HepG2 (cell line): ENCODE measurements at regions not wholly inside any gene's neighbourhood (a gene's known extent, or its start where the extent isn't known, plus 50 kb on each side); places are given as distances from the start of the nearest gene placed in this dataset.

Source experiments
- ATAC-seq: fragments of 200-7000 bp; cut with Tn5 transposase; 3 replicates; pipeline ENCODE4 v1.9.1; 2020; ENCODE audit warnings: mild to moderate bottlenecking, moderate library complexity
- BruUV-seq: library from RNA; stranded (reverse); fragments of 400-500 nt; replicated peaks from 2 replicates; lab custom pipeline; 2021; lab: Mats Ljungman, UMichigan
- CTCF ChIA-PET: fragments of 300-600 bp; formaldehyde crosslinking; extraction: SDS; loops from one replicate; lab custom pipeline; 2021; ENCODE audit warnings: low total read pairs, inconsistent platforms, low intra/inter-chr PET ratio; lab: Yijun Ruan, JAX
- POLR2A ChIA-PET: fragments of 350-600 bp; sonication (Branson Sonifier 250); formaldehyde crosslinking; loops from one replicate; lab custom pipeline; 2020; ENCODE audit warnings: antibody characterized with exemption, inconsistent platforms; lab: Yijun Ruan, JAX
- DNase-seq: peaks from one replicate; pipeline ENCODE4 v3.0.0-alpha.2; 2015; ENCODE audit warnings: low spot score
- FAIRE-seq: peaks from 3 replicates; lab custom pipeline; 2011; peaks lifted over from hg19 to GRCh38; lab: Jason Lieb, UNC
- H2AFZ ChIP-seq: one replicate; pipeline ENCODE4 v1.6.1; 2011; ENCODE audit warnings: low read length, inconsistent platforms
- H3K27ac ChIP-seq: fragments of 300-600 bp; 3 replicates; pipeline ENCODE4 v1.8.0; 2011; ENCODE audit warnings: mixed run types, mild to moderate bottlenecking, mixed read lengths, low read length, inconsistent platforms; ENCODE audit not compliant: insufficient read depth; ENCODE audit errors: extremely low read length
- H3K27me3 ChIP-seq, 2 experiments: fragments of 200-600 bp in 1 of 2; 2 replicates in 1 of 2; 3 replicates in 1 of 2; pipeline versions ENCODE4 v1.6.0 to v1.8.0; 2011; ENCODE audit warnings: low read length in 2 of 2, mild to moderate bottlenecking in 2 of 2, moderate library complexity in 2 of 2, inconsistent platforms in 1 of 2; ENCODE audit not compliant: insufficient read depth in 2 of 2, control insufficient read depth in 1 of 2
- H3K36me3 ChIP-seq, 2 experiments: fragments of 200-600 bp in 1 of 2; replicated peaks in 1 of 2; 2 replicates in 1 of 2; 3 replicates in 1 of 2; pipeline versions ENCODE4 v1.5.1 to v1.8.0; 2011; ENCODE audit warnings: low read length in 2 of 2, inconsistent platforms in 1 of 2; ENCODE audit not compliant: insufficient read depth in 2 of 2, control insufficient read depth in 1 of 2
- H3K4me1 ChIP-seq: 2 replicates; pipeline ENCODE4 v1.5.1; 2012; ENCODE audit warnings: low read length, inconsistent platforms; ENCODE audit not compliant: insufficient read depth
- H3K4me2 ChIP-seq: 2 replicates; pipeline ENCODE4 v1.6.0; 2011; ENCODE audit warnings: low read depth, low read length, inconsistent platforms
- H3K4me3 ChIP-seq, 3 experiments: fragments of 200-600 bp in 1 of 3; sonication (generic), shearing (Covaris generic) in 1 of 3; replicated peaks in 1 of 3; 2 replicates each; pipeline ENCODE4 v1.5.1; 2011 to 2016; ENCODE audit warnings: low read length in 3 of 3, inconsistent platforms in 2 of 3, low read depth in 2 of 3, mild to moderate bottlenecking in 2 of 3, control low read depth in 1 of 3, mixed read lengths in 1 of 3; ENCODE audit not compliant: insufficient read depth in 1 of 3
- H3K79me2 ChIP-seq: one replicate; pipeline ENCODE4 v1.6.1; 2011; ENCODE audit warnings: low read length, inconsistent platforms; ENCODE audit not compliant: insufficient read depth
- H3K9ac ChIP-seq: 2 replicates; pipeline ENCODE4 v1.6.0; 2011; ENCODE audit warnings: mild to moderate bottlenecking, low read depth, low read length, inconsistent platforms; ENCODE audit not compliant: insufficient read depth
- H3K9me3 ChIP-seq: 2 replicates; pipeline ENCODE4 v1.5.1; 2012; ENCODE audit warnings: mild to moderate bottlenecking, low read length
- H4K20me1 ChIP-seq: 2 replicates; pipeline ENCODE4 v1.6.0; 2011; ENCODE audit warnings: inconsistent platforms, mild to moderate bottlenecking, low read length, moderate library complexity; ENCODE audit not compliant: insufficient read depth
- BORCS8-MEF2B ChIP-seq: sonication (generic); formaldehyde crosslinking; IDR thresholded peaks from 2 replicates; pipeline ENCODE4 v1.8.0; 2022; ENCODE audit warnings: mild to moderate bottlenecking, missing genetic modification reagents
- CTCF ChIP-seq: sonication (generic); formaldehyde crosslinking; IDR thresholded peaks from 2 replicates; pipeline ENCODE4 v1.5.0; 2020; ENCODE audit warnings: mild to moderate bottlenecking, missing genetic modification reagents, moderate library complexity
- SETDB1 ChIP-seq: sonication (generic); formaldehyde crosslinking; IDR thresholded peaks from 2 replicates; pipeline ENCODE4 v1.5.1; 2020; ENCODE audit warnings: missing genetic modification reagents, mild to moderate bottlenecking, borderline replicate concordance
- STAG1 ChIP-seq: sonication (generic); formaldehyde crosslinking; IDR thresholded peaks from 2 replicates; pipeline ENCODE4 v1.4.0; 2020; ENCODE audit warnings: missing genetic modification reagents
- TBX2 ChIP-seq: sonication (generic); formaldehyde crosslinking; IDR thresholded peaks from 2 replicates; pipeline ENCODE4 v1.5.0; 2020; ENCODE audit warnings: missing genetic modification reagents, mild to moderate bottlenecking, borderline replicate concordance
- ZNF513 ChIP-seq: sonication (generic); formaldehyde crosslinking; conservative IDR thresholded peaks from 2 replicates; pipeline ENCODE4 v1.5.0; 2020; ENCODE audit warnings: missing genetic modification reagents
- ZNF619 ChIP-seq: sonication (generic); formaldehyde crosslinking; IDR thresholded peaks from 2 replicates; pipeline ENCODE4 v1.4.0; 2020; ENCODE audit warnings: mild to moderate bottlenecking, missing genetic modification reagents
- ZNF687 ChIP-seq: sonication (generic); formaldehyde crosslinking; IDR thresholded peaks from 2 replicates; pipeline ENCODE4 v1.5.1; 2020; ENCODE audit warnings: mild to moderate bottlenecking, missing genetic modification reagents, moderate library complexity
- ZNF713 ChIP-seq: sonication (generic); formaldehyde crosslinking; IDR thresholded peaks from 2 replicates; pipeline ENCODE4 v1.4.0; 2020; ENCODE audit warnings: mild to moderate bottlenecking, missing genetic modification reagents
- in situ Hi-C: cut with HindIII; loops from 2 replicates; pipeline ENCODE4 v1.10.0; 2017; ENCODE audit warnings: low pct_unique_long_range_greater_than_20kb; ENCODE audit not compliant: extremely low pct_ligation_motif_present
- intact Hi-C: fragments of 100-400 bp; cut with micrococcal nuclease; formaldehyde crosslinking; loops from one replicate; pipeline ENCODE4 v1.10.0; 2022; ENCODE audit not compliant: unreplicated experiment

- no peaks in the 10 kb centered on the region for H3K9me3 ChIP-seq
- ATAC-seq: no peak
- no peak overlapping the region for H3K4me2 ChIP-seq
- BruUV-seq: no TSS peak
- H3K27ac ChIP-seq: no peak overlapping the region
- no peak for FAIRE-seq
- H3K4me3 ChIP-seq: no peak overlapping the region
- no peak for DNase-seq
- CTCF ChIA-PET: no interaction called here
- intact Hi-C loops: no loop called here
- no peak for TF ChIP-seq SETDB1
- TF ChIP-seq STAG1: peak; percentile 51
- TF ChIP-seq CTCF (CRISPR knock-in tag): peak; percentile 42
- TF ChIP-seq, all 625 proteins: peak for 2
- H4K20me1 ChIP-seq: no peaks in the 10 kb centered on the region
- in situ Hi-C loops: no loop called here
- no peaks in the 10 kb centered on the region for H3K4me1 ChIP-seq
- POLR2A ChIA-PET: no interaction called here
- no peak overlapping the region for H3K9ac ChIP-seq
- H3K27me3 ChIP-seq: no peaks in the 10 kb centered on the region; a peak in 1 of 5 replicates
- H2AFZ ChIP-seq: no peak overlapping the region
- no peaks in the 10 kb centered on the region for H3K36me3 ChIP-seq
- H3K79me2 ChIP-seq: no peaks in the 10 kb centered on the region
These were observed 462.2 kb downstream of the PLOD2 start for GRCh38 chr3:145698749-145699148.

- DNase-seq (no peak), FAIRE-seq (no peak), ATAC-seq (no peak)
- Histone ChIP-seq H3K9ac (no peak overlapping the region), H2AFZ (no peak overlapping the region), H3K4me2 (no peak overlapping the region), H3K27ac (no peak overlapping the region), H3K9me3 (no peaks in the 10 kb centered on the region), H3K79me2 (no peaks in the 10 kb centered on the region), H3K36me3 (no peaks in the 10 kb centered on the region), H4K20me1 (no peaks in the 10 kb centered on the region), H3K4me3 (no peak overlapping the region), H3K27me3 (no peaks in the 10 kb centered on the region), H3K4me1 (no peaks in the 10 kb centered on the region)
- in situ Hi-C loops (no loop called here), intact Hi-C loops (no loop called here)
- CTCF ChIA-PET: no interaction called here
- POLR2A ChIA-PET: no interaction called here
- no TSS peak for BruUV-seq
- no peak for TF ChIP-seq ZNF713 (CRISPR knock-in tag)
- no peak for TF ChIP-seq ZNF687 (CRISPR knock-in tag)
- no peak for TF ChIP-seq BORCS8-MEF2B (CRISPR knock-in tag)
- TF ChIP-seq TBX2: no peak
- no peak for TF ChIP-seq ZNF619 (CRISPR knock-in tag)
- no peak for TF ChIP-seq ZNF513
These were observed 457.0 kb downstream of the PLOD2 start for GRCh38 chr3:145704020-145704419.
